Hematopoietic multipotent progenitor cell treated with erythropoietin and hydrocortisone succinate and interleukin-3 and kit ligand, for 4 days (in vitro differentiated cells): ENCODE measurements at regions not wholly inside any gene's neighbourhood (a gene's known extent, or its start where the extent isn't known, plus 50 kb on each side); places are given as distances from the start of the nearest gene placed in this dataset.
"Not testable (repeated sequence)": the region's sequence is repeated elsewhere in the genome, so short reads cannot be mapped to it uniquely, and the experiment has no call there.

Experiments used
- DNase-seq: peaks from one replicate; pipeline ENCODE4 v3.0.0-alpha.2; 2015

GRCh38 chr5:174900240-174900865 is 176.0 kb downstream of the MSX2 start:
- DNase-seq = peak; percentile 32

- DNase-seq = no peak
These were observed 173.0 kb downstream of the MSX2 start for GRCh38 chr5:174897281-174897950.

- DNase-seq = no peak
These were observed 171.0 kb downstream of the MSX2 start for GRCh38 chr5:174895360-174895759.

- DNase-seq = no peak
These were observed 168.4 kb downstream of the MSX2 start for GRCh38 chr5:174892742-174893141.

GRCh38 chr5:174880412-174881200 is 156.2 kb downstream of the MSX2 start:
- DNase-seq = not testable (repeated sequence)

- no peak for DNase-seq
These were observed 153.6 kb downstream of the MSX2 start for GRCh38 chr5:174877987-174878386.

GRCh38 chr5:174872271-174872670 is 147.9 kb downstream of the MSX2 start:
- no peak for DNase-seq

- no peak for DNase-seq
These were observed 127.8 kb downstream of the MSX2 start for GRCh38 chr5:174852143-174852542.

GRCh38 chr5:174850565-174851169 is 126.3 kb downstream of the MSX2 start:
- DNase-seq = no peak

GRCh38 chr5:174849426-174849825 is 125.0 kb downstream of the MSX2 start:
- no peak for DNase-seq

- DNase-seq = no peak
These were observed 120.6 kb downstream of the MSX2 start for GRCh38 chr5:174844971-174845370.

GRCh38 chr5:174843263-174844250 is 119.2 kb downstream of the MSX2 start:
- no peak for DNase-seq

GRCh38 chr5:174840435-174840834 is 116.1 kb downstream of the MSX2 start:
- no peak for DNase-seq

- DNase-seq = no peak
These were observed 114.8 kb downstream of the MSX2 start for GRCh38 chr5:174839196-174839595.

- peak; percentile 6 for DNase-seq
These were observed 113.8 kb downstream of the MSX2 start for GRCh38 chr5:174837919-174838902.

- no peak for DNase-seq
These were observed 109.7 kb downstream of the MSX2 start for GRCh38 chr5:174834081-174834480.

GRCh38 chr5:174832811-174833210 is 108.4 kb downstream of the MSX2 start:
- no peak for DNase-seq

- no peak for DNase-seq
These were observed 107.6 kb downstream of the MSX2 start for GRCh38 chr5:174832025-174832424.

GRCh38 chr5:174831031-174831660 is 106.8 kb downstream of the MSX2 start:
- no peak for DNase-seq

- no peak for DNase-seq
These were observed 105.1 kb downstream of the MSX2 start for GRCh38 chr5:174829511-174829864.
